ENCODE measurements at regions not wholly inside any gene's neighbourhood (a gene's known extent, or its start where the extent isn't known, plus 50 kb on each side); places are given as distances from the start of the nearest gene placed in this dataset.
"Not testable (repeated sequence)": the region's sequence is repeated elsewhere in the genome, so short reads cannot be mapped to it uniquely, and the experiment has no call there.

- no peak for DNase-seq (ENCODE audit: low spot score)
Observed at GRCh38 chr16:60392380-60392779, 1643.9 kb downstream of the CDH8 start.

- no peak for DNase-seq (ENCODE audit: low spot score)
Observed at GRCh38 chr16:60371591-60371990, 1637.5 kb upstream of the GOT2 start.

- DNase-seq (ENCODE audit: low spot score), result no peak
Observed at GRCh38 chr16:60367739-60368138, 1633.6 kb upstream of the GOT2 start.

GRCh38 chr16:60363566-60363965 lies 1629.5 kb upstream of the GOT2 start:
- no peak for DNase-seq (ENCODE audit: low spot score)

GRCh38 chr16:60359866-60360265 lies 1625.8 kb upstream of the GOT2 start:
- DNase-seq (ENCODE audit: low spot score), result not testable (repeated sequence)

GRCh38 chr16:60359412-60359811 lies 1625.3 kb upstream of the GOT2 start:
- DNase-seq (ENCODE audit: low spot score), result not testable (repeated sequence)

GRCh38 chr16:60357876-60358522 lies 1623.9 kb upstream of the GOT2 start:
- DNase-seq (ENCODE audit: low spot score), result not testable (repeated sequence)

GRCh38 chr16:60346256-60346655 lies 1612.1 kb upstream of the GOT2 start:
- DNase-seq (ENCODE audit: low spot score), result no peak

GRCh38 chr16:60337671-60338070 lies 1603.6 kb upstream of the GOT2 start:
- DNase-seq (ENCODE audit: low spot score), result no peak

GRCh38 chr16:60331168-60331567 lies 1597.1 kb upstream of the GOT2 start:
- no peak for DNase-seq (ENCODE audit: low spot score)

GRCh38 chr16:60329108-60329507 lies 1595.0 kb upstream of the GOT2 start:
- no peak for DNase-seq (ENCODE audit: low spot score)

GRCh38 chr16:60328152-60328551 lies 1594.0 kb upstream of the GOT2 start:
- no peak for DNase-seq (ENCODE audit: low spot score)

GRCh38 chr16:60318486-60318885 lies 1584.4 kb upstream of the GOT2 start:
- DNase-seq (ENCODE audit: low spot score), result no peak

GRCh38 chr16:60310846-60311445 lies 1576.8 kb upstream of the GOT2 start:
- no peak for DNase-seq (ENCODE audit: low spot score)

- DNase-seq (ENCODE audit: low spot score), result no peak
Observed at GRCh38 chr16:60304720-60305119, 1570.6 kb upstream of the GOT2 start.

GRCh38 chr16:60304066-60304465 lies 1570.0 kb upstream of the GOT2 start:
- DNase-seq (ENCODE audit: low spot score), result no peak

GRCh38 chr16:60302676-60303075 lies 1568.6 kb upstream of the GOT2 start:
- DNase-seq (ENCODE audit: low spot score), result no peak

GRCh38 chr16:60302261-60302660 lies 1568.1 kb upstream of the GOT2 start:
- DNase-seq (ENCODE audit: low spot score), result no peak

- no peak for DNase-seq (ENCODE audit: low spot score)
Observed at GRCh38 chr16:60299241-60299776, 1565.2 kb upstream of the GOT2 start.

- DNase-seq (ENCODE audit: low spot score), result no peak
Observed at GRCh38 chr16:60295451-60295850, 1561.3 kb upstream of the GOT2 start.

GRCh38 chr16:60285794-60286193 lies 1551.7 kb upstream of the GOT2 start:
- DNase-seq (ENCODE audit: low spot score), result no peak

- DNase-seq (ENCODE audit: low spot score), result no peak
Observed at GRCh38 chr16:60279061-60279665, 1545.0 kb upstream of the GOT2 start.

- no peak for DNase-seq (ENCODE audit: low spot score)
Observed at GRCh38 chr16:60274431-60275019, 1540.4 kb upstream of the GOT2 start.

Data from iPS-NIHi11 (cell line).